SH-SY5Y (cell line): ENCODE measurements at regions not wholly inside any gene's neighbourhood (a gene's known extent, or its start where the extent isn't known, plus 50 kb on each side); places are given as distances from the start of the nearest gene placed in this dataset.

Experiments used
- GATA2 ChIP-seq: IDR thresholded peaks from 2 replicates; pipeline ENCODE4 v1.6.1; 2011; ENCODE audit warnings: mild to moderate bottlenecking, low read depth, low read length
- GATA3 ChIP-seq: IDR thresholded peaks from 2 replicates; pipeline ENCODE4 v1.6.1; 2011; ENCODE audit warnings: low read depth, mild to moderate bottlenecking, low read length, moderate library complexity

DNA sequence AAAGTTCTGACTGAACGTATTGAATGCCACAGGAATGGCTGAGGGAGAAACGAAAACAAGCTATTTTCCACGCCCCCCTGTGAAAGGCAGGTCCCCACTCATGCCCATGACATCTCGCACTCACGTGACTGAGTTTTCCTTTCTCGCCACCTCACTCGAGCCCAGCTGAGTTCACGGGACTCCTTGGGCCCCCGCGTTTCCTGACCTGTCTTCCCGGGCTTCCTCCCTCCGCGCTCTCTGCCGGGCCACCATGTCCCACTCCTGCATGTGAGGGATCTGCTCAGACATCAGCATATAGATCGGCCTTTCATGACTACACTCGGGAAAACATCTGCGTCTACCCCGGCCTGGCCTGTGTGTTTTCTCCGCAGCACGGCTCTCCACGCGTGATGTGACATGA is 226.0 kb upstream of the ADARB2 start:
- no peak for TF ChIP-seq GATA2
- no peak for TF ChIP-seq GATA3
